Kidney tubule cell (primary cell): ENCODE measurements at regions not wholly inside any gene's neighbourhood (a gene's known extent, or its start where the extent isn't known, plus 50 kb on each side); places are given as distances from the start of the nearest gene placed in this dataset.

Experiments
- DNase-seq: peaks from one replicate; pipeline ENCODE4 v3.0.0-alpha.2; 2018; ENCODE audit warnings: low spot score

GRCh38 chr2:150007815-150008430 lies 420.3 kb upstream of the MMADHC start:
- DNase-seq: peak; percentile 44

- no peak for DNase-seq
Observed at GRCh38 chr2:150006591-150006990, 419.0 kb upstream of the MMADHC start.

- DNase-seq: no peak
Observed at GRCh38 chr2:150003544-150003943, 416.0 kb upstream of the MMADHC start.

- DNase-seq: no peak
Observed at GRCh38 chr2:150001788-150002187, 414.2 kb upstream of the MMADHC start.

- no peak for DNase-seq
Observed at GRCh38 chr2:149996901-149997300, 409.3 kb upstream of the MMADHC start.

- peak; percentile 97 for DNase-seq
Observed at GRCh38 chr2:149994057-149994728, 406.6 kb upstream of the MMADHC start.

GRCh38 chr2:149993316-149993715 lies 405.7 kb upstream of the MMADHC start:
- no peak for DNase-seq

- no peak for DNase-seq
Observed at GRCh38 chr2:149991576-149991975, 404.0 kb upstream of the MMADHC start.

- DNase-seq: no peak
Observed at GRCh38 chr2:149990965-149991364, 403.4 kb upstream of the MMADHC start.

GRCh38 chr2:149989447-149990063 lies 402.0 kb upstream of the MMADHC start:
- peak; percentile 92 for DNase-seq

- no peak for DNase-seq
Observed at GRCh38 chr2:149988361-149988760, 400.8 kb upstream of the MMADHC start.

- no peak for DNase-seq
Observed at GRCh38 chr2:149986861-149987260, 399.3 kb upstream of the MMADHC start.

- no peak for DNase-seq
Observed at GRCh38 chr2:149984311-149984710, 396.7 kb upstream of the MMADHC start.

GRCh38 chr2:149972066-149972465 lies 384.5 kb upstream of the MMADHC start:
- no peak for DNase-seq

GRCh38 chr2:149954981-149955600 lies 367.5 kb upstream of the MMADHC start:
- no peak for DNase-seq

- no peak for DNase-seq
Observed at GRCh38 chr2:149953627-149954026, 366.1 kb upstream of the MMADHC start.

GRCh38 chr2:149931486-149931885 lies 343.9 kb upstream of the MMADHC start:
- no peak for DNase-seq

- no peak for DNase-seq
Observed at GRCh38 chr2:149928011-149928410, 340.4 kb upstream of the MMADHC start.

- no peak for DNase-seq
Observed at GRCh38 chr2:149926149-149926548, 338.6 kb upstream of the MMADHC start.

- DNase-seq: peak; percentile 68
Observed at GRCh38 chr2:149924549-149925213, 337.1 kb upstream of the MMADHC start.

- peak; percentile 83 for DNase-seq
Observed at GRCh38 chr2:149924028-149924427, 336.5 kb upstream of the MMADHC start.

- peak; percentile 55 for DNase-seq
Observed at GRCh38 chr2:149921911-149922616, 334.5 kb upstream of the MMADHC start.
